Karpas-422 (cell line): ENCODE measurements at regions not wholly inside any gene's neighbourhood (a gene's known extent, or its start where the extent isn't known, plus 50 kb on each side); places are given as distances from the start of the nearest gene placed in this dataset.

Experiments used
- DNase-seq: peaks from one replicate; pipeline ENCODE4 v3.0.0-alpha.2; 2015
- H2AFZ ChIP-seq: fragments of 200-600 bp; sonication (generic); 2 replicates; pipeline ENCODE4 v1.6.1; 2014; ENCODE audit warnings: antibody characterized with exemption, low read length, mixed read lengths
- H3K27ac ChIP-seq: fragments of 200-600 bp; sonication (generic); 2 replicates; pipeline ENCODE4 v1.5.1; 2014; ENCODE audit warnings: mild to moderate bottlenecking, low read length, moderate library complexity
- H3K27me3 ChIP-seq: fragments of 200-600 bp; sonication (generic); 2 replicates; pipeline ENCODE4 v1.6.1; 2014; ENCODE audit warnings: low read length, mixed read lengths
- H3K36me3 ChIP-seq: fragments of 200-600 bp; sonication (generic); 2 replicates; pipeline ENCODE4 v1.6.1; 2014; ENCODE audit warnings: low read length, mixed read lengths; ENCODE audit not compliant: insufficient read depth
- H3K4me1 ChIP-seq: fragments of 200-600 bp; sonication (generic); 2 replicates; pipeline ENCODE4 v1.6.1; 2014; ENCODE audit warnings: mild to moderate bottlenecking, low read length, mixed read lengths
- H3K4me2 ChIP-seq: fragments of 200-600 bp; sonication (generic); 2 replicates; pipeline ENCODE4 v1.6.1; 2014; ENCODE audit warnings: low read length, low read depth, mild to moderate bottlenecking; ENCODE audit not compliant: poor library complexity, severe bottlenecking
- H3K4me3 ChIP-seq: fragments of 200-600 bp; sonication (generic); 2 replicates; pipeline ENCODE4 v1.5.1; 2014; ENCODE audit warnings: mild to moderate bottlenecking, antibody characterized with exemption, low read length, mixed read lengths
- H3K79me2 ChIP-seq: fragments of 200-600 bp; sonication (generic); 2 replicates; pipeline ENCODE4 v1.6.1; 2014; ENCODE audit warnings: mild to moderate bottlenecking, low read length, mixed read lengths
- H3K9ac ChIP-seq: fragments of 200-600 bp; sonication (generic); 2 replicates; pipeline ENCODE4 v1.6.0; 2014; ENCODE audit warnings: low read length
- H3K9me2 ChIP-seq: fragments of 200-600 bp; sonication (generic), shearing (Covaris generic); replicated peaks from 2 replicates; pipeline ENCODE4 v1.6.0; 2014; ENCODE audit warnings: mild to moderate bottlenecking, low read length, moderate library complexity; ENCODE audit not compliant: insufficient read depth
- H3K9me3 ChIP-seq: fragments of 300-700, 200-600 bp; sonication (generic); 2 replicates; pipeline ENCODE4 v1.6.1; 2014; ENCODE audit warnings: low read length, mixed read lengths
- H4K20me1 ChIP-seq: fragments of 200-600 bp; sonication (generic); 2 replicates; pipeline ENCODE4 v1.6.1; 2014; ENCODE audit warnings: mild to moderate bottlenecking, antibody characterized with exemption, low read length, low read depth; ENCODE audit not compliant: insufficient read depth

DNA sequence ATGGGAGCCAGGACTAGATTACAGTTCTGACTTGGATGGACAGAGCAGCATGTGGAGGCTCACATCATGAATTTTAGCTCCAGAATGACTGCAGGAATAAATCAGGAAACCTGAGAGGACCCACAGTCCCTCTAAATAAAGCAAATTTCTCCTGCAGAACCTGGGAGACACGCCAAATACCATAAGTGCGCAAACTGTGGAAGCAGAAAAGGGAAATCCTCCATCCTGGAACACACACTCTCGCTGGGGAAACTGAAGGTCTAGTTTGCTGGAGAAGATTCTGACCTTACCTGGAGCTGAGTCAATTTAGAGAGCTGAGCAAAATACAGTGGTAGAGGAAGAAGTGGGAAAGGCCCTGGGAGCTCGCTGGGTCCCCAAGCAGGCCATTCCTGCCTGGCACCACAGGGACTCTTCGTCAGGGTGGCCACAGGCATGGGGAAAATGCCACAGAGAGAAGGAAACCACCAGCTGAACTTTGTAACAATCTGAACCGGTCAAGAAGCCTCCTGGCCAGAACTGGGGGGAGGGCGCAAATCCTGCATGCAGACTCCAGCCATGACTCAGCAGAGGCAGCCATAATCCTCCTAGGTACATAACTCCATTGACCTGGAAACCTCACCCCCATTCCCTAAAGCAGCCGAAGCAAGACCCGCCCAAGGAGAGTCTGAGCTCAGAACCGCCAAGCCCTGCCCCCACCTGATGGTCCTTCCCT is 390.9 kb downstream of the LRRC70 start:
- no peak overlapping the region for H3K27ac ChIP-seq
- no peaks in the 10 kb centered on the region for H3K79me2 ChIP-seq
- peaks cover 3% of the 10 kb centered on the region; the same call in 1 of the 2 replicates for H3K9me2 ChIP-seq
- H3K9ac ChIP-seq, result no peak overlapping the region
- H3K4me1 ChIP-seq, result no peaks in the 10 kb centered on the region
- no peaks in the 10 kb centered on the region for H4K20me1 ChIP-seq
- no peaks in the 10 kb centered on the region for H3K27me3 ChIP-seq
- no peak for DNase-seq
- H3K4me3 ChIP-seq, result no peak overlapping the region
- H3K9me3 ChIP-seq, result no peaks in the 10 kb centered on the region; the same call in 1 of the 2 replicates
- H2AFZ ChIP-seq, result no peak overlapping the region
- no peak overlapping the region for H3K4me2 ChIP-seq
- no peaks in the 10 kb centered on the region for H3K36me3 ChIP-seq

DNA sequence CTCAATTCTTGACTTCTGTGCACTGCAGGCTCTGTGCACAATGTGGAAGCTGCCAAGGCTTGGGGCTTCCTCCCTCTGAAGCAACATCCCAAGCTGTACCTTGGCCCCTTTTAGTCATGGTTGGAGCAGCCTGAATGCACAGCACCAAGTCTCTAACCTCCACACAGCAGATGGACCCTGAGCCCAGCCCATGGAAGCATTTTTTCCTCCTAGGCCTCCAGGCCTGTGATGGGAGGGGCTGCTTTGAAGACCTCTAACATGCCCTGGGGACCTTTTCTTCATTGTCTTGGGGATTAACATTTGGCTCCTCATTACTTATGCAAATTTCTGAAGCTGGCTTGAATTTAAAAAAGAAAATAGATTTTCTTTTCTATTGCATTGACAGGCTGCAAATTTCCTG is 385.8 kb downstream of the LRRC70 start:
- H3K27ac ChIP-seq, result no peak overlapping the region
- H3K9me2 ChIP-seq, result peaks cover 3% of the 10 kb centered on the region; the same call in 1 of the 2 replicates
- no peaks in the 10 kb centered on the region for H3K27me3 ChIP-seq
- no peaks in the 10 kb centered on the region for H4K20me1 ChIP-seq
- H3K4me1 ChIP-seq, result no peaks in the 10 kb centered on the region
- no peaks in the 10 kb centered on the region for H3K79me2 ChIP-seq
- H2AFZ ChIP-seq, result no peak overlapping the region
- no peak overlapping the region for H3K4me3 ChIP-seq
- no peak overlapping the region for H3K9ac ChIP-seq
- peaks cover 4% of the 10 kb centered on the region; the same call in 1 of the 2 replicates for H3K9me3 ChIP-seq
- H3K4me2 ChIP-seq, result no peak overlapping the region
- H3K36me3 ChIP-seq, result no peaks in the 10 kb centered on the region
- no peak for DNase-seq

DNA sequence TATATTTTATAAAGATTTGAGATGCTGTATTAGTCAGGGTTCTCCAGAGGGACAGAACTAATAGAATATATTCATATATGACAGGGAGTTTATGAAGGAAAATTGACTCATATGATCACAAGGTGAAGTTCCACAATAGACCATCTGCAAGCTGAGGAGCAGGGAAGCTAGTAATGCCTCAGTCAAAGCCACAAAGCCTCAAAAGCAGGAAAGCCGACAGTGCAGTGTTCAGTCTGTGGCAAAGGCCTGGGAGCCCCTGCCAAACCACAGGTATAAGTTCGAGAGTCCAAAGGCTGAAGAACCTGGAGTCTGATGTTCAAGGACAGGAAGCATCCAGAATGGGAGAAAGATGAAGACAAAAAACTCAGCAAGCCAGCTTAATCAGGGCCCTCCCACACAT is 382.2 kb downstream of the LRRC70 start:
- H3K4me3 ChIP-seq, result no peak overlapping the region
- H3K27me3 ChIP-seq, result no peaks in the 10 kb centered on the region
- H3K27ac ChIP-seq, result no peak overlapping the region
- no peak for DNase-seq
- H3K9me3 ChIP-seq, result peaks cover 4% of the 10 kb centered on the region; the same call in 1 of the 2 replicates
- no peaks in the 10 kb centered on the region for H3K79me2 ChIP-seq
- no peak overlapping the region for H3K4me2 ChIP-seq
- no peaks in the 10 kb centered on the region for H3K9me2 ChIP-seq
- no peaks in the 10 kb centered on the region for H3K36me3 ChIP-seq
- no peak overlapping the region for H2AFZ ChIP-seq
- H3K4me1 ChIP-seq, result no peaks in the 10 kb centered on the region
- no peak overlapping the region for H3K9ac ChIP-seq
- no peaks in the 10 kb centered on the region for H4K20me1 ChIP-seq

DNA sequence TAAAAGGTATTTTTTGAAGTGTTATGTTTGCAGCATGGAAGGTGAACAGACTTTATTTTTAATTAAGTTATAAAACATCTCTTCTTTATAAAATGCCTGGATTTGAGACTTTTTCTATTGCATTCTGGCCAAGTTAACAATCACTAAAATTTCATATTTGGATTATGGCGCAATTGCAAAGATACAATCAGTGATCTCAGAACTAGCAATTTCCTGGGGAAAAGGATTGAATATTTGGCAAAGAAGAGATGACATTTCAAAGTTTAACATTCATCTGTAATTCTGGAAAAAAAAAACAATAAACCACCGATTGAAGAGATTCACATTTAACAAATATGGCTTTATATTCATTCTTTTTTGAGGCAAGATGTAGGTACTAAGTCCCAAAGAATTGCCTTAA is 378.0 kb downstream of the LRRC70 start:
- no peaks in the 10 kb centered on the region for H3K36me3 ChIP-seq
- H3K79me2 ChIP-seq, result no peaks in the 10 kb centered on the region
- no peak overlapping the region for H3K4me3 ChIP-seq
- H3K9me3 ChIP-seq, result no peaks in the 10 kb centered on the region
- H4K20me1 ChIP-seq, result no peaks in the 10 kb centered on the region
- no peaks in the 10 kb centered on the region for H3K9me2 ChIP-seq
- no peaks in the 10 kb centered on the region for H3K27me3 ChIP-seq
- no peak overlapping the region for H3K9ac ChIP-seq
- DNase-seq, result no peak
- H3K4me2 ChIP-seq, result no peak overlapping the region
- no peaks in the 10 kb centered on the region for H3K4me1 ChIP-seq
- H3K27ac ChIP-seq, result no peak overlapping the region
- no peak overlapping the region for H2AFZ ChIP-seq

DNA sequence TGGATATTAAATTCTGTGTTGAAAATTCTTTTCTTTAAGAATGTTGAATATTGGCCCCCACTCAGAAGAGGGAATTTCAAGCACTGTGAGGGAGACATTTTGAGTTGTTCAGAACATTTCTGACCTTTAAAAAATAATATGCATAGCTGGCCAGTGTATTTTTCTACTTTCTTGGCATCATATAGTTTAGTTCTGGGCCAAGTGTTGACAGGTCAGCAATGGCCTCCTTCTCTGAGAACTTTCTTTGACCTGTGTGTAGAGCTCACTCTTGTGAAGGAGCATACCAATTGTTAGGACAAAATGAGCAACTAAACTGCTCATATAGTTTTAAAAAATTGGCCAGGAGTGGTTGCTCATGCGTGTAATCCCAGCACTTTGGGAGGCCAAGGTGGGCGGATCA is 376.0 kb downstream of the LRRC70 start:
- Histone ChIP-seq H3K4me2 (no peak overlapping the region), H3K27ac (no peak overlapping the region), H3K9me3 (no peaks in the 10 kb centered on the region), H3K79me2 (no peaks in the 10 kb centered on the region), H3K36me3 (no peaks in the 10 kb centered on the region), H3K27me3 (no peaks in the 10 kb centered on the region), H3K9ac (no peak overlapping the region), H3K9me2 (no peaks in the 10 kb centered on the region), H2AFZ (no peak overlapping the region), H3K4me1 (no peaks in the 10 kb centered on the region), H3K4me3 (no peak overlapping the region), H4K20me1 (no peaks in the 10 kb centered on the region)
- no peak for DNase-seq

DNA sequence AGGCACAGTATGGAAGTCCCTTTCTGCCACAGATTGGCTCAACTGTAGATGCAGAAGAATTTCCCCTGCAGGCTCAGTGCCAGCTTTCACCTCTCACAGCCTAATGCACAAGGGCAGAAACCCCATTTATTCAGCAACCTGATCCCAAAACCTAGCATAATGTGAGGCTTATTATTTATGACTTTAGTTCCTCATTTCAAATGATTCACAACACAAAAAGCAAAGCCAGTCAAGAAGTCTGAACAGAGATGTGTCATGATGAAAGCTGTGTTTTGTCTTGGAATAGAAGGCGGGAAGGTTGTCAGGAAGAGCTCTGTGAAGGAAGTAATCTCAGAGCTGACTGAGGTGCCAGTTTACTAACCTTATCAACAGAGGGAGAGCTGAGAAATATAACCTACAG is 369.7 kb downstream of the LRRC70 start:
- Histone ChIP-seq H3K4me3 (no peak overlapping the region), H4K20me1 (no peaks in the 10 kb centered on the region), H3K9me2 (no peaks in the 10 kb centered on the region), H3K27me3 (no peaks in the 10 kb centered on the region), H3K4me2 (no peak overlapping the region), H2AFZ (no peak overlapping the region), H3K36me3 (no peaks in the 10 kb centered on the region), H3K9me3 (no peaks in the 10 kb centered on the region), H3K4me1 (no peaks in the 10 kb centered on the region), H3K9ac (no peak overlapping the region), H3K79me2 (no peaks in the 10 kb centered on the region), H3K27ac (no peak overlapping the region)
- no peak for DNase-seq

DNA sequence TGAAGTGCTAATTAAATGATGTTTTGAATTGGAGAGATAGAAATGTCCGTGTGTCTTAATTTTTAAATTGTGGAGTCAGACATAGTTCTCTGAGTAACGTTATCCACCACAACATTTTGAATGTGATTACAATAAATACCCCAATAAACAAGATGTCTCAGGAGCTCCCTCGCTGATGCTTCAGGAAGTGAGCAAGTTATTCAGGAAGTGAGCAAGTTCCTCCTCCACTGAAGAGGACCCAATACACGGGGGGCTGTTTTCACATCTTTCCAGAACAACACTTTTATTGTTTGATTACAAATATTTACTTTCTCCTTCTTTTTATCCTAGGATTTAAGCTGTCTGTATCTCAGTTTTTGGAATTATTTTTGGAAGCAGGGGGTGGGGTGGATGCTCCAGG is 363.8 kb downstream of the LRRC70 start:
- no peaks in the 10 kb centered on the region for H3K4me1 ChIP-seq
- no peak overlapping the region for H3K4me3 ChIP-seq
- H4K20me1 ChIP-seq, result no peaks in the 10 kb centered on the region
- no peaks in the 10 kb centered on the region for H3K79me2 ChIP-seq
- H3K9ac ChIP-seq, result no peak overlapping the region
- no peak overlapping the region for H2AFZ ChIP-seq
- H3K27ac ChIP-seq, result no peak overlapping the region
- no peaks in the 10 kb centered on the region for H3K9me3 ChIP-seq
- no peak overlapping the region for H3K4me2 ChIP-seq
- H3K27me3 ChIP-seq, result no peaks in the 10 kb centered on the region
- no peaks in the 10 kb centered on the region for H3K36me3 ChIP-seq
- H3K9me2 ChIP-seq, result no peaks in the 10 kb centered on the region
- no peak for DNase-seq

DNA sequence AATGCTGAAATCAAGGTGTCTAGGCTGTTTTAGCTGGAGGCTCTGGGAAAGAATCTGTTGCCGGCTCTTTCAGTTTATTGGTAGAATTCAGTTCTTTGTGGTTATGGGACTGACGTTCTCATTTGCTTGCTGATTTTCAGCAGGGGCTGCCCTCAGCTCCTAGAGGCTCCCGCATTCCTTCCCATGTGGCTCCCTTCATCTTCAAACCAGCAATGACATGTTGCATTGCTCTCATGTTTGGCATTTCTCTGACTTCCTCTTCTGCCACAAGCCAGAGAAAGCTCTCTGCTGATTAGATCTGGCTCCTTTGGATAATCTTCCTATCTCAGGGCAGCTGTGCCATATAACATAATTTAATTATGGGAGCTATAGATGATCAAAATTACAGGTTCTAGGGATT is 360.3 kb downstream of the LRRC70 start:
- no peak overlapping the region for H3K27ac ChIP-seq
- H3K27me3 ChIP-seq, result no peaks in the 10 kb centered on the region
- no peaks in the 10 kb centered on the region for H3K79me2 ChIP-seq
- no peak overlapping the region for H3K9ac ChIP-seq
- H3K4me1 ChIP-seq, result no peaks in the 10 kb centered on the region
- no peaks in the 10 kb centered on the region for H4K20me1 ChIP-seq
- H3K36me3 ChIP-seq, result no peaks in the 10 kb centered on the region
- no peak overlapping the region for H3K4me2 ChIP-seq
- H3K9me3 ChIP-seq, result no peaks in the 10 kb centered on the region
- no peaks in the 10 kb centered on the region for H3K9me2 ChIP-seq
- no peak overlapping the region for H2AFZ ChIP-seq
- DNase-seq, result no peak
- no peak overlapping the region for H3K4me3 ChIP-seq
